ENCODE measurements at regions not wholly inside any gene's neighbourhood (a gene's known extent, or its start where the extent isn't known, plus 50 kb on each side); places are given as distances from the start of the nearest gene placed in this dataset.

- TF ChIP-seq KDM1A (CRISPR knock-in tag; IDR thresholded peaks at IDR 0.05) (no peak), ZFAT (CRISPR knock-in tag; conservative IDR thresholded peaks at IDR 0.05) (no peak), HDAC2 (CRISPR knock-in tag; IDR thresholded peaks at IDR 0.05) (no peak)
These were observed 106.5 kb downstream of the KLF13 start for GRCh38 chr15:31433091-31433490.

Data from HepG2 (cell line).